SK-N-SH treated with all-trans-retinoic acid at 6 μM for 48 hours (cell line): ENCODE measurements at regions not wholly inside any gene's neighbourhood (a gene's known extent, or its start where the extent isn't known, plus 50 kb on each side); places are given as distances from the start of the nearest gene placed in this dataset.

Experiments used
- ARNTL ChIP-seq: fragments of 450-650 bp; formaldehyde crosslinking; IDR thresholded peaks from 2 replicates; pipeline ENCODE4 v1.5.0; 2020; ENCODE audit warnings: low read depth, mild to moderate bottlenecking, moderate library complexity, borderline replicate concordance
- BACH2 ChIP-seq: fragments of 250-450 bp; sonication (Bioruptor Pico); IDR thresholded peaks from 2 replicates; pipeline ENCODE4 v1.9.0; 2021; ENCODE audit warnings: mild to moderate bottlenecking, borderline replicate concordance
- CREB5 ChIP-seq: fragments of 250-450 bp; sonication (Bioruptor Pico); IDR thresholded peaks from 2 replicates; pipeline ENCODE4 v1.5.1; 2020; ENCODE audit warnings: low read depth, mild to moderate bottlenecking, moderate library complexity
- ESRRG ChIP-seq: fragments of 250-450 bp; sonication (Bioruptor Pico); IDR thresholded peaks from 2 replicates; pipeline ENCODE4 v1.6.1; 2021; ENCODE audit warnings: mild to moderate bottlenecking
- GLIS3 ChIP-seq: fragments of 250-450 bp; sonication (Bioruptor Pico); IDR thresholded peaks from 2 replicates; pipeline ENCODE4 v1.5.0; 2020; ENCODE audit warnings: mild to moderate bottlenecking, moderate library complexity
- ISL1 ChIP-seq: fragments of 250-450 bp; sonication (Bioruptor Pico); IDR thresholded peaks from 2 replicates; pipeline ENCODE4 v2.1.2; 2022; ENCODE audit warnings: mild to moderate bottlenecking, moderate library complexity
- POU6F1 ChIP-seq: fragments of 250-450 bp; sonication (Bioruptor Pico); IDR thresholded peaks from 2 replicates; pipeline ENCODE4 v1.8.0; 2021; ENCODE audit warnings: low read depth, mild to moderate bottlenecking, moderate library complexity, borderline replicate concordance
- RARB ChIP-seq: fragments of 250-450 bp; sonication (Bioruptor Pico); IDR thresholded peaks from 2 replicates; pipeline ENCODE4 v1.8.0; 2021; ENCODE audit warnings: mild to moderate bottlenecking, moderate library complexity
- SNAI2 ChIP-seq: fragments of 250-450 bp; sonication (Bioruptor Pico); IDR thresholded peaks from 2 replicates; pipeline ENCODE4 v1.5.0; 2020; ENCODE audit warnings: mild to moderate bottlenecking, moderate library complexity
- TOX ChIP-seq: fragments of 250-450 bp; sonication (Bioruptor Pico); IDR thresholded peaks from 2 replicates; pipeline ENCODE4 v1.8.0; 2021; ENCODE audit warnings: mild to moderate bottlenecking, moderate library complexity, borderline replicate concordance
- ZFP3 ChIP-seq: fragments of 250-450 bp; sonication (Bioruptor Pico); IDR thresholded peaks from 2 replicates; pipeline ENCODE4 v1.5.0; 2020; ENCODE audit warnings: mild to moderate bottlenecking, moderate library complexity
- ZFP30 ChIP-seq: fragments of 450-650 bp; formaldehyde crosslinking; IDR thresholded peaks from 2 replicates; pipeline ENCODE4 v1.5.0; 2022; ENCODE audit warnings: mild to moderate bottlenecking, moderate library complexity
- ZNF565 ChIP-seq: fragments of 450-650 bp; formaldehyde crosslinking; conservative IDR thresholded peaks from 2 replicates; pipeline ENCODE4 v1.5.0; 2020; ENCODE audit warnings: low read depth, mild to moderate bottlenecking, moderate library complexity
- TF ChIP-seq, protein P1 (sequence below): fragments of 250-450 bp; sonication (Bioruptor Pico); IDR thresholded peaks from 2 replicates; pipeline ENCODE4 v1.8.0; 2020; ENCODE audit warnings: mild to moderate bottlenecking, moderate library complexity, borderline replicate concordance

GRCh38 chr2:221850076-221850475, 278.0 kb upstream of the EPHA4 start:
- TF ChIP-seq POU6F1 (CRISPR knock-in tag): no peak
- TF ChIP-seq ZFP3: no peak
- TF ChIP-seq ISL1: no peak
- TF ChIP-seq, protein P1, sequence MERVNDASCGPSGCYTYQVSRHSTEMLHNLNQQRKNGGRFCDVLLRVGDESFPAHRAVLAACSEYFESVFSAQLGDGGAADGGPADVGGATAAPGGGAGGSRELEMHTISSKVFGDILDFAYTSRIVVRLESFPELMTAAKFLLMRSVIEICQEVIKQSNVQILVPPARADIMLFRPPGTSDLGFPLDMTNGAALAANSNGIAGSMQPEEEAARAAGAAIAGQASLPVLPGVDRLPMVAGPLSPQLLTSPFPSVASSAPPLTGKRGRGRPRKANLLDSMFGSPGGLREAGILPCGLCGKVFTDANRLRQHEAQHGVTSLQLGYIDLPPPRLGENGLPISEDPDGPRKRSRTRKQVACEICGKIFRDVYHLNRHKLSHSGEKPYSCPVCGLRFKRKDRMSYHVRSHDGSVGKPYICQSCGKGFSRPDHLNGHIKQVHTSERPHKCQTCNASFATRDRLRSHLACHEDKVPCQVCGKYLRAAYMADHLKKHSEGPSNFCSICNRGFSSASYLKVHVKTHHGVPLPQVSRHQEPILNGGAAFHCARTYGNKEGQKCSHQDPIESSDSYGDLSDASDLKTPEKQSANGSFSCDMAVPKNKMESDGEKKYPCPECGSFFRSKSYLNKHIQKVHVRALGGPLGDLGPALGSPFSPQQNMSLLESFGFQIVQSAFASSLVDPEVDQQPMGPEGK (CRISPR knock-in tag): no peak
- TF ChIP-seq GLIS3 (CRISPR knock-in tag): no peak
- no peak for TF ChIP-seq BACH2 (CRISPR knock-in tag)
- TF ChIP-seq RARB (CRISPR knock-in tag): no peak
- no peak for TF ChIP-seq CREB5 (CRISPR knock-in tag)
- no peak for TF ChIP-seq ZFP30 (CRISPR knock-in tag)
- TF ChIP-seq ZNF565 (CRISPR knock-in tag): no peak
- no peak for TF ChIP-seq ARNTL
- TF ChIP-seq TOX (CRISPR knock-in tag): no peak
- TF ChIP-seq ESRRG (CRISPR knock-in tag): no peak
- no peak for TF ChIP-seq SNAI2
